NT2/D1 (cell line): ENCODE measurements at regions not wholly inside any gene's neighbourhood (a gene's known extent, or its start where the extent isn't known, plus 50 kb on each side); places are given as distances from the start of the nearest gene placed in this dataset.

Experiments
- SUZ12 ChIP-seq: IDR thresholded peaks from 2 replicates; pipeline ENCODE4 v1.6.1; 2011; ENCODE audit not compliant: insufficient read length, insufficient read depth; ENCODE audit errors: extremely low read depth
- YY1 ChIP-seq: IDR thresholded peaks from 2 replicates; pipeline ENCODE4 v1.6.1; 2011; ENCODE audit not compliant: insufficient read length, insufficient read depth
- ZNF274 ChIP-seq: IDR thresholded peaks from 2 replicates; pipeline ENCODE4 v1.6.1; 2011; ENCODE audit warnings: mild to moderate bottlenecking, low read depth, low read length

- TF ChIP-seq YY1 (no peak), ZNF274 (no peak), SUZ12 (no peak)
These were observed 120.7 kb downstream of the NKX6-1 start for GRCh38 chr4:84378356-84378755.
